Coronary artery (tissue), 2 donors: ENCODE measurements at regions not wholly inside any gene's neighbourhood (a gene's known extent, or its start where the extent isn't known, plus 50 kb on each side); places are given as distances from the start of the nearest gene placed in this dataset.
"Not testable (repeated sequence)": the region's sequence is repeated elsewhere in the genome, so short reads cannot be mapped to it uniquely, and the experiment has no call there.

Experiments used
- DNase-seq: peaks from one replicate; pipeline ENCODE4 v3.0.0-alpha.2; 2017; ENCODE audit warnings: low spot score
- H3K27ac ChIP-seq, 2 donors: fragments of 200-600 bp; sonication (generic); one replicate each; pipeline ENCODE4 v1.5.1; 2016 to 2019
- H3K4me3 ChIP-seq: fragments of 200-600 bp; sonication (generic); 2 replicates; pipeline ENCODE4 v1.5.1; 2016; ENCODE audit warnings: mild to moderate bottlenecking, moderate library complexity
- TF ChIP-seq, protein P1 (sequence below): fragments of 200-600 bp; sonication (generic); IDR thresholded peaks from one replicate; pipeline ENCODE4 v1.5.1; 2019; ENCODE audit warnings: antibody characterized with exemption

DNA sequence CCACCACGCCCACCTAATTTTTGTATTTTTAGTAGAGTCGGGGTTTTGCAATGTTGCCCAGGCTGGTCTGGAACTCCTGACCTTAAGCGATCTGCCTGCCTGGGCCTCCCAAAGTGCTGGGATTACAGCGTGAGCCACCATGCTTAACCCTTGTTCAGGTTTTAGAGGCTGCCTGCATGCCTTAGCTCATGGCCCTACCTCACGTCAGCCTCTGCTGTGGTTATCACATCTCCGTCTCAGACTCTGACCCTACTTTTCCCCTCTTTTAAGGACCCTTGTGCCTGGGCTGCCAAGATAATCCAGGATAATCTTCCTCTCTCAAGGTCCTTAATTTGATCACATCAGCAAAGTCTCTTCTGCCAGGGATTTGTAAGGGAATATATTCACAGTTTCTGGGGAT is 98.2 kb upstream of the PMAIP1 start:
- TF ChIP-seq, protein P1, sequence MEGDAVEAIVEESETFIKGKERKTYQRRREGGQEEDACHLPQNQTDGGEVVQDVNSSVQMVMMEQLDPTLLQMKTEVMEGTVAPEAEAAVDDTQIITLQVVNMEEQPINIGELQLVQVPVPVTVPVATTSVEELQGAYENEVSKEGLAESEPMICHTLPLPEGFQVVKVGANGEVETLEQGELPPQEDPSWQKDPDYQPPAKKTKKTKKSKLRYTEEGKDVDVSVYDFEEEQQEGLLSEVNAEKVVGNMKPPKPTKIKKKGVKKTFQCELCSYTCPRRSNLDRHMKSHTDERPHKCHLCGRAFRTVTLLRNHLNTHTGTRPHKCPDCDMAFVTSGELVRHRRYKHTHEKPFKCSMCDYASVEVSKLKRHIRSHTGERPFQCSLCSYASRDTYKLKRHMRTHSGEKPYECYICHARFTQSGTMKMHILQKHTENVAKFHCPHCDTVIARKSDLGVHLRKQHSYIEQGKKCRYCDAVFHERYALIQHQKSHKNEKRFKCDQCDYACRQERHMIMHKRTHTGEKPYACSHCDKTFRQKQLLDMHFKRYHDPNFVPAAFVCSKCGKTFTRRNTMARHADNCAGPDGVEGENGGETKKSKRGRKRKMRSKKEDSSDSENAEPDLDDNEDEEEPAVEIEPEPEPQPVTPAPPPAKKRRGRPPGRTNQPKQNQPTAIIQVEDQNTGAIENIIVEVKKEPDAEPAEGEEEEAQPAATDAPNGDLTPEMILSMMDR = no peak
- no peak overlapping the region for H3K27ac ChIP-seq
- H3K4me3 ChIP-seq = no peak overlapping the region
- DNase-seq = no peak

DNA sequence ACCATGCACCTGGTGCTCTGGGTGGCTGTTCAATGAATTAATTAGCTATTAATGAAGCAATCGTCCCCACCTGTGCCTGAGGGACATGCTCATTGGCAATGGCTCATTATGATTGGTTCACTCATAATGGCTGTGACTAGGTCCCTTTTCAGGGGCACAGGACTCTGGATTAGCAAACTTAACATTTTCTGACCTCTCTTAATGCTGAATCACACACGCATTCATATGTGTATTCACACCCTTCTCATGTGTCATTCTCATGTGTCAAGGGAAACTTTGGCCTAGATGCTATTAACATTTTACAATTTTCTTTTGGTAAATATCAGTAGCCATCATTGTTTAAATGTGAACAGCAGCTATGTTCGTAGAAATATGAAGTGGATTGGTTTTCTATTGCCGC is 98.9 kb upstream of the PMAIP1 start:
- DNase-seq = no peak
- TF ChIP-seq, protein P1 = no peak
- Histone ChIP-seq H3K27ac (no peak overlapping the region), H3K4me3 (no peak overlapping the region)

DNA sequence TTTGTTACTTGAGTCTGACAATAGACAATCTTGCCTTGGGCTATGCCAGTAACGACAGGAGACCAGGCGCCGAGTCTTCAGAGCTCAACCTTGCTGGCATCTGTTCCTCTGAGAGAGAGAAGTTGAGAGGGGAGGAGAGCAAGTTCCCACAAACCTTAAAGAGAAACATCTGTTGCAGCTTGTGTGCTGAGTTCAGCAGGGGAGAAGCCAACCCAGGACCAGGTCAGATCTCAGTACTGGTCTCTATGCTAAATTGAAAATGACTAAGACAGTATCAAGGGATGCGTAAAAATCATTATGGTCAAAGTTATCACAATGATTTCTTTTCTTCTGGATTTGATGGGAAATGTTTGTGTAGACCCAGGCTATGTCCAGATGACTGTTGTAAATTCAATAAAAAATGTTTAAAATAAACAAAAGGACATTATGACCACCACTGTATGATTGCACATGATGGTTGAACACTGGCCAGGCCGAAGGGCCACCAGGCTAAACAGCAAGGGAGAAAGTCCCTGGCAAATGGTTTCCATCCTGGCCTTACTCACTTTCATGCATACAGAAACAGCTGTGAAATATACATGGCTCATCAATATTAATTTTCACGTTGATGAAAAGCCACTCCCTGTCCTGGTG is 100.3 kb upstream of the PMAIP1 start:
- H3K27ac ChIP-seq = no peak overlapping the region
- DNase-seq = no peak
- TF ChIP-seq, protein P1 = no peak
- H3K4me3 ChIP-seq = no peak overlapping the region

DNA sequence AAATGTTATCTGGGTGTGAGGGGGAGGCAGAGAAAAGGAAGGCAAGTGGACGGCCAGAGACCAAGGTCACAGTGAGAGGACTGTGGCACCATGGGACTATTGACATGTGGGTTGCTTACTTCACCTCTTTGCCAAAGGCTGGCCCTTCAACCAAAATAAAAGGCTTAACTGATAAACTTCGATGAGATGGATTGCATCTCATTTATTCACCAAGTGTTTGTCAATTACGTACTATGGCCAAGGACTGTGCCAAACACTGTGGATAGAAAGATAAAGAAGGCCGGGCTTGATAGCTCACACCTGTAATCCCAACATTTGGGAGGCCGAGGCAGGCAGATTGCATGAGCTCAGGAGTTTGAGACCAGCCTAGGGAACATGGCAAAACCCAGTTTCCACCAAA is 98.7 kb upstream of the CCBE1 start:
- DNase-seq = no peak
- no peak overlapping the region for H3K27ac ChIP-seq
- TF ChIP-seq, protein P1 = no peak
- H3K4me3 ChIP-seq = no peak overlapping the region

DNA sequence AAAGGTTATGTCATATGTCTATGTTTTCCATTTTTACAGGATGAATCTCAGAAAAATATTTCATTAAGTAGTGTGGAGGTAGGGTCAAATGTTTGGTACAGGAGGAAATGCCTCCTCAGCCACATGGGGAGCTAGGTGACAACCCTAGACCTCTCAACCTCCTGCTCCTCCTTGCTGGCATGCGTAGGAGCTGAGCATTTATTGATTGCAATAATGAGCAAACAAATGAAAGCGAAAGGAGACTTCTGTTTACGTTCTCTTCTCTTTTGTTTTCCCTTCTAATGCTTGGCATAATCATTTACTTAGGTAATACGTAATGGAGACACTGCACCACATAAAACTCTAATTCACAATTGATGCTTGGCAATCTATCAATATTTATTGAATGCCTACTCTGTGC is 95.1 kb upstream of the CCBE1 start:
- no peak for DNase-seq

DNA sequence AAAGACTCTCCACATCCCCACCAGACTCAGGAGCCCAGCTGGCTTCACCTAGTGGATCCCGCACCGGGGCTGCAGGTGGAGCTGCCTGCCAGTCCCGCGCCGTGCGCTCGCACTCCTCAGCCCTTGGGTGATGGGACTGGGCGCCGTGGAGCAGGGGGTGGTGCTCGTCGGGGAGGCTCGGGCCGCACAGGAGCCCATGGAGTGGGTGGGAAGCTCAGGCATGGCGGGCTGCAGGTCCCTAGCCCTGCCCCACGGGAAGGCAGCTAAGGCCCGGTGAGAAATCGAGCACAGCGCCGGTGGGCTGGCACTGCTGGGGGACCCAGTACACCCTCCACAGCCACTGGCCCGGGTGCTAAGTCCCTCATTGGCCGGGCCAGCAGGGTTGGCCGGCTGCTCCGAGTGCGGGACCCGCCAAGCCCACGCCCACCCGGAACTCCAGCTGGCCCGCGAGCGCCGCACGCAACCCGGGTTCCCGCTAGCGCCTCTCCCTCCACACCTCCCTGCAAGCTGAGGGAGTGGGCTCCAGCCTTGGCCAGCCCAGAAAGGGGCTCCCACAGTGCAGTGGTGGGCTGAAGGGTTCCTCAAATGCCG is 93.2 kb upstream of the CCBE1 start:
- not testable (repeated sequence) for DNase-seq, H3K4me3 ChIP-seq

More for the DNA sequence above, 95.1 kb upstream of the CCBE1 start:
- no peak overlapping the region for H3K4me3 ChIP-seq
- H3K27ac ChIP-seq = no peak overlapping the region
- TF ChIP-seq, protein P1 = no peak

DNA sequence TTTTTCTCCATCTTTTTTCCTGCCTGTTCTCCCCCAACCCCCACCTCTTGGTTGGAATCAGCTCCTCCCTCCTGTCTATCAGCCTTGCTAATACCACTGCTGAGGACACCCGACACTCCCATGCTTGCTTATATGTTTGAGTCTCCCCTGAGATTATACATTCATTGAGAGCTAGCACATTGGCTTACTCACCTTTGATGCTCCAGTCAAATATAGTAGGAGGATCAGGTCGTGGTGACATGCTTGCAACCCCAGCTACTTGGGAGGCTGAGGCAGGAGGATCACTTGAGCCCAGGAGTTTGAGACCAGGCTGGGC is 91.5 kb upstream of the CCBE1 start:
- Histone ChIP-seq H3K27ac (no peak overlapping the region), H3K4me3 (no peak overlapping the region)
- DNase-seq = no peak
- TF ChIP-seq, protein P1 = no peak

More for the DNA sequence above, 93.2 kb upstream of the CCBE1 start:
- not testable (repeated sequence) for H3K27ac ChIP-seq
